Mesenchymal stem cell (in vitro differentiated cells and primary cell): ENCODE measurements at regions not wholly inside any gene's neighbourhood (a gene's known extent, or its start where the extent isn't known, plus 50 kb on each side); places are given as distances from the start of the nearest gene placed in this dataset.

Source experiments
- DNase-seq: peaks from one replicate; pipeline ENCODE4 v3.0.0-alpha.2; 2013
- H2AFZ ChIP-seq: one replicate; pipeline ENCODE4 v1.6.1; 2013; ENCODE audit warnings: low read depth, mild to moderate bottlenecking, control low read depth, inconsistent platforms, low read length, moderate library complexity
- H2AK5ac ChIP-seq: 2 replicates; pipeline ENCODE4 v1.6.1; 2013; ENCODE audit warnings: low read length, moderate library complexity, mild to moderate bottlenecking, inconsistent platforms; ENCODE audit not compliant: severe bottlenecking
- H2BK120ac ChIP-seq: one replicate; pipeline ENCODE4 v1.6.1; 2013; ENCODE audit warnings: low read depth, mild to moderate bottlenecking, inconsistent platforms, low read length, moderate library complexity
- H2BK12ac ChIP-seq, 2 experiments: one replicate each; pipeline ENCODE4 v1.6.1; 2013; ENCODE audit warnings: inconsistent platforms in 2 of 2, low read length in 2 of 2, mild to moderate bottlenecking in 2 of 2, moderate library complexity in 2 of 2, control low read depth in 1 of 2
- H2BK15ac ChIP-seq: one replicate; pipeline ENCODE4 v1.6.1; 2013; ENCODE audit warnings: mild to moderate bottlenecking, low read depth, inconsistent platforms; ENCODE audit not compliant: poor library complexity, severe bottlenecking
- H2BK5ac ChIP-seq: 2 replicates; pipeline ENCODE4 v1.6.1; 2013; ENCODE audit warnings: low read depth, mild to moderate bottlenecking, low read length, control low read depth, inconsistent platforms; ENCODE audit not compliant: poor library complexity, severe bottlenecking
- H3K14ac ChIP-seq, 2 experiments: one replicate each; pipeline ENCODE4 v1.6.1; 2013; ENCODE audit warnings: inconsistent platforms in 2 of 2, low read length in 2 of 2, control low read depth in 1 of 2, mild to moderate bottlenecking in 1 of 2, moderate library complexity in 1 of 2
- H3K18ac ChIP-seq, 2 experiments: one replicate each; pipeline ENCODE4 v1.6.1; 2013; ENCODE audit warnings: inconsistent platforms in 2 of 2, low read length in 2 of 2, control low read depth in 1 of 2, low read depth in 1 of 2, mild to moderate bottlenecking in 1 of 2
- H3K23ac ChIP-seq, 2 experiments: one replicate each; pipeline ENCODE4 v1.6.1; 2013; ENCODE audit warnings: inconsistent platforms in 2 of 2, low read length in 2 of 2, mild to moderate bottlenecking in 2 of 2, moderate library complexity in 2 of 2, control low read depth in 1 of 2
- H3K27ac ChIP-seq: 2 replicates; pipeline ENCODE4 v1.5.1; 2013; ENCODE audit warnings: mild to moderate bottlenecking, moderate library complexity, low read length, control low read depth, inconsistent platforms; ENCODE audit not compliant: poor library complexity, severe bottlenecking
- H3K27me3 ChIP-seq, 2 experiments: 2 replicates each; pipeline versions ENCODE4 v1.6.1 to v1.7.0; 2013; ENCODE audit warnings: low read length in 2 of 2, mild to moderate bottlenecking in 2 of 2, moderate library complexity in 2 of 2, control low read depth in 1 of 2, inconsistent platforms in 1 of 2; ENCODE audit not compliant: control insufficient read depth in 1 of 2, insufficient read depth in 1 of 2
- H3K36me3 ChIP-seq, 2 experiments: 2 replicates each; pipeline versions ENCODE4 v1.6.1 to v1.7.0; 2013; ENCODE audit warnings: low read length in 2 of 2, control low read depth in 1 of 2, inconsistent platforms in 1 of 2, low read depth in 1 of 2, mild to moderate bottlenecking in 1 of 2; ENCODE audit not compliant: insufficient read depth in 2 of 2, control insufficient read depth in 1 of 2
- H3K4ac ChIP-seq, 2 experiments: one replicate each; pipeline ENCODE4 v1.6.1; 2013; ENCODE audit warnings: inconsistent platforms in 2 of 2, low read length in 2 of 2, mild to moderate bottlenecking in 2 of 2, moderate library complexity in 2 of 2, control low read depth in 1 of 2, low read depth in 1 of 2
- H3K4me1 ChIP-seq: 2 replicates; pipeline ENCODE4 v1.6.1; 2013; ENCODE audit warnings: low read depth, low read length, control low read depth; ENCODE audit not compliant: control insufficient read depth, insufficient read depth
- H3K4me2 ChIP-seq: 2 replicates; pipeline ENCODE4 v1.6.1; 2013; ENCODE audit warnings: low read length, mild to moderate bottlenecking, inconsistent platforms; ENCODE audit not compliant: poor library complexity, severe bottlenecking
- H3K4me3 ChIP-seq, 2 experiments: 2 replicates each; pipeline versions ENCODE4 v1.5.1 to v1.7.0; 2013; ENCODE audit warnings: low read length in 2 of 2, mild to moderate bottlenecking in 2 of 2, control low read depth in 1 of 2, low read depth in 1 of 2; ENCODE audit not compliant: insufficient read depth in 1 of 2
- H3K79me1 ChIP-seq: replicated peaks from 2 replicates; pipeline ENCODE4 v1.6.1; 2013; ENCODE audit warnings: mild to moderate bottlenecking, control low read depth, low read length, inconsistent platforms; ENCODE audit not compliant: poor library complexity, severe bottlenecking
- H3K9ac ChIP-seq: 2 replicates; pipeline ENCODE4 v1.7.0; 2013; ENCODE audit warnings: mild to moderate bottlenecking, low read length, moderate library complexity
- H3K9me3 ChIP-seq: 2 replicates; pipeline ENCODE4 v1.7.0; 2013; ENCODE audit warnings: mild to moderate bottlenecking, low read length; ENCODE audit not compliant: control insufficient read depth
- H4K8ac ChIP-seq: one replicate; pipeline ENCODE4 v1.6.1; 2013; ENCODE audit warnings: inconsistent platforms, mild to moderate bottlenecking, low read length, moderate library complexity
- H4K91ac ChIP-seq: one replicate; pipeline ENCODE4 v1.6.1; 2013; ENCODE audit warnings: mild to moderate bottlenecking, low read length, inconsistent platforms
- WGBS: methylation state at CpG from one replicate; pipeline ENCODE4 v1.1.7; 2013; ENCODE audit warnings: mixed read lengths; 5-methylcytosine and 5-hydroxymethylcytosine counted together

DNA sequence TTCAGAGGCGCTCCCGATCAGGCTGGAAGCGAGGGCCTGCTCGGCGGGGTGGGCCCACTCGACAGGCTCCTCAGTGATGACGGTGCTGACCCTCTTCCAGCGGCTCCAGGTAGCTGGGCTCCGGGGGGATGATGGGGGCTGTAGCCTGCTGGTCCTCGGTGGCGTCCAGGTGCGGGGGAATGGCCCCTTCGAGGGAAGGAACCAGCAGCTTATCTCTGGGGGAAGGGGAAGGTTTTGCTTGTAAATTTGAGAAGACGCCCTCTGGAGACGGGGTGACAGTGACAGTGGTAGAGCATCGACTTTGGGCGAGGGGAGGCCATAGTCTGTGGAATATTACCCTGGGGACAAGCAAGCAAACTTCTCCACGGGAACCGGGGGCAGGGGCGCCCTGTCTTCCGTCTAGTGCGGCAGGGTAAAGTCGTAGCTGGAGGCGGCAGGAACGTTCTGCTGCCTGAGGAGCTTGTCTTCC lies 891.9 kb upstream of the LRRTM1 start:
- Histone ChIP-seq H3K14ac (no peak overlapping the region), H3K4me2 (no peak overlapping the region), H3K18ac (no peak overlapping the region), H2BK5ac (no peak overlapping the region), H2AK5ac (no peak overlapping the region), H3K79me1 (no peaks in the 10 kb centered on the region), H3K4me3 (no peak overlapping the region), H4K8ac (no peak overlapping the region), H3K4ac (no peak overlapping the region), H2AFZ (no peak overlapping the region), H3K27me3 (no peaks in the 10 kb centered on the region), H3K9ac (no peak overlapping the region), H2BK120ac (no peak overlapping the region), H3K23ac (no peak overlapping the region), H3K4me1 (no peaks in the 10 kb centered on the region), H2BK15ac (no peak overlapping the region), H3K9me3 (peaks cover 2% of the 10 kb centered on the region), H3K36me3 (no peaks in the 10 kb centered on the region), H2BK12ac (no peak overlapping the region), H3K27ac (no peak overlapping the region), H4K91ac (no peak overlapping the region)
- DNase-seq = no peak
- WGBS = 87% methylated on average over 25 of the region's 25 CpGs

DNA sequence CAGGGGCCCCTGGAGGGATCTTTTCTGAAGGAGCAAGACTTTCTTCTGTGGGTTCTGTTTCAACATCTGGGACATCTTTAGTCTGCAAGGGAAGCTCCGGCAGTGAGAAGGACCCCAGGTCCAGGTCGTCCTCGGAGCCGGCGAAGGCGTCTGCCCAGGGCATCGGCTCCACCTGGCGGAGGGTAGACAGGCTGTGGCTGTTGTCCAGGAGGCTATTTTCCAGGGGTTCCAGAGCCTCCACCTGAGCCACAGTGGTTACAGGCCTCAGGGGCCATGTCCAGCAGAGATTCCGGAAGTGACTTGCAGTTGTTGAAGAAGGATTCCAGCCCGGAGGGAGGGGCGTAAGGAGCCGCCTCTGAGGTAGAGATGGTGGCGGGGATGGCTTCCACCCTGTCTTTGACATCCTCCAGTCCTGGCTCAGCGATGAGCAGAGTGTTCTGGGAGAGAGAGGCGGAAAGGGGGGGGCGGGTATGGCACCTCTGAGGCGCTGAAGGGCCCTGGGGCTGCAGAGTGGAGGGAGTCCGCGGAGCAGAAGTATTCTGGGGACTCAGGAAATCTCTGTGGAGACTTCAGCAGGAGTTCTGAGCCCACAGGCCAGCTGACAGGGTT lies 891.3 kb upstream of the LRRTM1 start:
- Histone ChIP-seq H2BK12ac (no peak overlapping the region), H2BK15ac (no peak overlapping the region), H3K27me3 (no peaks in the 10 kb centered on the region), H3K27ac (no peak overlapping the region), H3K4me1 (no peaks in the 10 kb centered on the region), H3K9me3 (peaks cover 2% of the 10 kb centered on the region), H3K4ac (no peak overlapping the region), H3K23ac (no peak overlapping the region), H4K8ac (no peak overlapping the region), H2AFZ (no peak overlapping the region), H3K14ac (no peak overlapping the region), H3K4me2 (no peak overlapping the region), H4K91ac (no peak overlapping the region), H3K79me1 (no peaks in the 10 kb centered on the region), H3K18ac (no peak overlapping the region), H3K36me3 (no peaks in the 10 kb centered on the region), H3K9ac (no peak overlapping the region), H3K4me3 (no peak overlapping the region), H2BK5ac (no peak overlapping the region), H2BK120ac (no peak overlapping the region), H2AK5ac (no peak overlapping the region)
- no peak for DNase-seq
- 93% methylated on average over 19 of the region's 19 CpGs for WGBS

DNA sequence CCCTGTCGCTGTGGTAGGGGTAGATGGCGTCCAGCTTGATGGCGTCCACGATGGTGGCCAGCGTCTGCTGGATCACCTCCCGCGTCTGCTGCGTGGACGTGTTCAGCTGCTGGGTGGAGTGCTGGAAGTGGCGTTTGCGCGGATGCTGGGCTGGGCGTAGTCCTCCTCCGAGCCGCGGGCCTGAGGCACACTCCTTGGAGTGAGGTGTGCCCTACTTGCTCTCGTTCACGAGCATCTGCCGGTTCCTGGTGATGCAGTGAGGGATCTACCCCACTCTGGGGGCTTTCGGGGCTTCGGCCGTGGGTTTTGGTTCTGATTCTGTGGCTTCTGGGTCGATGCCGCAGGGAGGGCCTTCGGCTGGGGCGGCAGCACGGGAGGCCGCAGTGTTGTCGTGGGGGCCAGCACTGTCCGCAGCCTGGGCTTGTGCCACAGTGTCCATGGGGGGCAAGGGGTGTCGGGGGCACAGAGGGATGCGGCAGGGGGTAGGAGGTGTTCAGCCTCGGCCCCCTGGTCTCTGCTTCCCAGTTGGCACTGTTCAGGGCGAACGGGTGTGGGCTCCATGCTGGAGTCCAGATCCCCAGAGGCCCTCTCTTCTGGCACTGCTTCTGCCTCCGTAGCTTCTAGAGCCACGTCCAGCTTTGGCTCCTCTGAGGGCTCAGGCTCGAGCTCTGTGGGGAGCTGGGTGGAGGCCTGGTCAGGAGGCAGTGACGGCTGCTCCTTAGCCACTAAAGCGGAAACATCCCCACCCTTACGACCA lies 890.6 kb upstream of the LRRTM1 start:
- Histone ChIP-seq H2AK5ac (no peak overlapping the region), H3K27me3 (no peaks in the 10 kb centered on the region), H2BK5ac (no peak overlapping the region), H3K79me1 (no peaks in the 10 kb centered on the region), H3K23ac (no peak overlapping the region), H2AFZ (no peak overlapping the region), H3K4me1 (no peaks in the 10 kb centered on the region), H4K8ac (no peak overlapping the region), H3K4me2 (no peak overlapping the region), H3K9me3 (peaks cover 2% of the 10 kb centered on the region), H3K4ac (no peak overlapping the region), H3K36me3 (no peaks in the 10 kb centered on the region), H2BK15ac (no peak overlapping the region), H4K91ac (no peak overlapping the region), H3K14ac (no peak overlapping the region), H2BK12ac (no peak overlapping the region), H3K4me3 (no peak overlapping the region), H2BK120ac (no peak overlapping the region), H3K27ac (no peak overlapping the region), H3K18ac (no peak overlapping the region), H3K9ac (no peak overlapping the region)
- DNase-seq = no peak
- 93% methylated on average over 40 of the region's 41 CpGs for WGBS

DNA sequence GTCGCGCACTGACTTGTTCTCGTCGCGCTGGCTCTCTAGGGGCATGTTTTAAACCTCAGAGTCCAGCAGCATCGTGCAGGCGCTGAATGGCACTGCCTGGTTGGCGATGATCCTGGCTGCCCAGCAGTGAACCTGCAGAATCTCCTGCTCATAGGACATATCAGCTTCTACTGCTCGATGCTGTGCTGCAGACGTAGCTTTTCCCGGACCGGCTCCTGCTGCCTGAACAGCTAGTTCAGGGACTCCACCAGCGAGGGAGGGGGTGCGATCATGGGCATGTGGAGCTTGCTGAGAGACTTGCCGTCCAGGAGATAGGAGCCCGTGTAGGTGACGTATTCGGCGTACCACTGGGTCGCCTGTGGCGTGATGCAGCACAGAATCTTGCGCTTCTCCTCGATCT lies 890.0 kb upstream of the LRRTM1 start:
- Histone ChIP-seq H3K36me3 (no peaks in the 10 kb centered on the region), H3K9ac (no peak overlapping the region), H3K4ac (no peak overlapping the region), H3K79me1 (no peaks in the 10 kb centered on the region), H2BK15ac (no peak overlapping the region), H2BK120ac (no peak overlapping the region), H2AFZ (no peak overlapping the region), H2AK5ac (no peak overlapping the region), H3K18ac (no peak overlapping the region), H3K27ac (no peak overlapping the region), H3K9me3 (peaks cover 2% of the 10 kb centered on the region), H2BK12ac (no peak overlapping the region), H4K91ac (no peak overlapping the region), H3K14ac (no peak overlapping the region), H3K4me1 (no peaks in the 10 kb centered on the region), H2BK5ac (no peak overlapping the region), H3K4me3 (no peak overlapping the region), H3K27me3 (no peaks in the 10 kb centered on the region), H3K23ac (no peak overlapping the region), H3K4me2 (no peak overlapping the region), H4K8ac (no peak overlapping the region)
- WGBS = 93% methylated on average over 23 of the region's 23 CpGs
- no peak for DNase-seq
